Astrocyte of the cerebellum (primary cell): ENCODE measurements at regions not wholly inside any gene's neighbourhood (a gene's known extent, or its start where the extent isn't known, plus 50 kb on each side); places are given as distances from the start of the nearest gene placed in this dataset.

Experiments
- DNase-seq: peaks from one replicate; pipeline ENCODE4 v3.0.0-alpha.2; 2011; ENCODE audit warnings: low read depth
- H3K4me3 ChIP-seq: 2 replicates; pipeline ENCODE4 v1.5.1; 2011; ENCODE audit warnings: mild to moderate bottlenecking, low read depth, low read length, moderate library complexity
- CTCF ChIP-seq: IDR thresholded peaks from 2 replicates; pipeline ENCODE4 v1.5.1; 2012; ENCODE audit warnings: low read length, low read depth, moderate library complexity, mild to moderate bottlenecking; ENCODE audit errors: missing control alignments
- in situ Hi-C: cut with HindIII; loops from 2 replicates; pipeline ENCODE4 v1.10.0; 2017; ENCODE audit warnings: low sequenced_read_pairs

- in situ Hi-C loops, result no loop called here
- no peak for DNase-seq
- no peak overlapping the region for H3K4me3 ChIP-seq
- no peak for TF ChIP-seq CTCF
These were observed 64.0 kb upstream of the TRIB2 start for GRCh38 chr2:12652723-12653122.

GRCh38 chr2:12657560-12657959 lies 59.2 kb upstream of the TRIB2 start:
- no peak for DNase-seq
- H3K4me3 ChIP-seq, result no peak overlapping the region
- in situ Hi-C loops, result no loop called here
- no peak for TF ChIP-seq CTCF

GRCh38 chr2:12658310-12658945 lies 58.3 kb upstream of the TRIB2 start:
- DNase-seq, result no peak
- no peak for TF ChIP-seq CTCF
- no peak overlapping the region for H3K4me3 ChIP-seq
- in situ Hi-C loops, result no loop called here

- H3K4me3 ChIP-seq, result no peak overlapping the region
- no peak for TF ChIP-seq CTCF
- no peak for DNase-seq
- in situ Hi-C loops, result no loop called here
These were observed 55.2 kb upstream of the TRIB2 start for GRCh38 chr2:12661489-12661888.

- H3K4me3 ChIP-seq, result no peak overlapping the region
- DNase-seq, result no peak
- in situ Hi-C loops, result no loop called here
- TF ChIP-seq CTCF, result no peak
These were observed 53.3 kb upstream of the TRIB2 start for GRCh38 chr2:12663306-12664037.

GRCh38 chr2:12665334-12665733 lies 51.4 kb upstream of the TRIB2 start:
- in situ Hi-C loops, result no loop called here
- TF ChIP-seq CTCF, result no peak
- no peak for DNase-seq
- H3K4me3 ChIP-seq, result no peak overlapping the region
